BLaER1 (cell line): ENCODE measurements at regions not wholly inside any gene's neighbourhood (a gene's known extent, or its start where the extent isn't known, plus 50 kb on each side); places are given as distances from the start of the nearest gene placed in this dataset.

Source experiments
- H3K27ac ChIP-seq: shearing (Covaris generic); formaldehyde crosslinking; 2 replicates; pipeline ENCODE4 v1.8.1; 2022
- H3K27me3 ChIP-seq: shearing (Covaris generic); formaldehyde crosslinking; 2 replicates; pipeline ENCODE4 v1.8.1; 2022
- H3K36me3 ChIP-seq: shearing (Covaris generic); formaldehyde crosslinking; 2 replicates; pipeline ENCODE4 v1.8.1; 2022
- H3K4me1 ChIP-seq: shearing (Covaris generic); formaldehyde crosslinking; 2 replicates; pipeline ENCODE4 v1.8.1; 2022
- H3K4me2 ChIP-seq: shearing (Covaris generic); formaldehyde crosslinking; 2 replicates; pipeline ENCODE4 v1.8.1; 2022
- H3K4me3 ChIP-seq: shearing (Covaris generic); formaldehyde crosslinking; 2 replicates; pipeline ENCODE4 v1.8.1; 2022
- H3K9ac ChIP-seq: shearing (Covaris generic); formaldehyde crosslinking; 2 replicates; pipeline ENCODE4 v1.8.1; 2022
- H3K9me3 ChIP-seq: shearing (Covaris generic); formaldehyde crosslinking; 2 replicates; pipeline ENCODE4 v1.8.1; 2022
- H4K20me1 ChIP-seq: shearing (Covaris generic); formaldehyde crosslinking; 2 replicates; pipeline ENCODE4 v1.8.1; 2022
- Cebpa-rat ChIP-seq: shearing (Covaris generic); IDR thresholded peaks from 2 replicates; pipeline ENCODE4 v1.8.1; 2022

DNA sequence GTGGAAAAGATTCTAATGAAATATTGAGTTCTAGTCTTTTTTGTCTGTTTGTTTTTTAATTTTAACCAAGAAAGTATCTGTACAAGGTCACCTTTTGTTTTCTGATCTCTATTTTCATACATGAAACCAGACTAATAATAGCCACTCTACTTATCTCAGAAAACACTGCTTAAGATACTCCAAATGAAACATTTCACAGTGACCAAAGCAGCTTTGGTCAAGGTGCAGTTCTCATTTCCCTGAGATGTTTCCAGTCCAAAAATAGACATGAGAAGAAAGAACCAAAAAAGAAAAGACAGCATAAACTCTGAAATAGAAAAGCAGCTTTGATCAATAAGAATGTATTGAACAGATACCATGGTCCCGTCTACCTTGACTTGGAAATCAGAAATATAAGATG is 782.8 kb downstream of the RAB28 start:
- H3K9me3 ChIP-seq, result no peaks in the 10 kb centered on the region
- H3K9ac ChIP-seq, result no peak overlapping the region
- H4K20me1 ChIP-seq, result no peaks in the 10 kb centered on the region
- no peaks in the 10 kb centered on the region for H3K27me3 ChIP-seq
- no peak overlapping the region for H3K27ac ChIP-seq
- no peak for TF ChIP-seq Cebpa-rat
- no peak overlapping the region for H3K4me2 ChIP-seq
- H3K4me3 ChIP-seq, result no peak overlapping the region
- no peaks in the 10 kb centered on the region for H3K36me3 ChIP-seq
- peaks cover 15% of the 10 kb centered on the region for H3K4me1 ChIP-seq

DNA sequence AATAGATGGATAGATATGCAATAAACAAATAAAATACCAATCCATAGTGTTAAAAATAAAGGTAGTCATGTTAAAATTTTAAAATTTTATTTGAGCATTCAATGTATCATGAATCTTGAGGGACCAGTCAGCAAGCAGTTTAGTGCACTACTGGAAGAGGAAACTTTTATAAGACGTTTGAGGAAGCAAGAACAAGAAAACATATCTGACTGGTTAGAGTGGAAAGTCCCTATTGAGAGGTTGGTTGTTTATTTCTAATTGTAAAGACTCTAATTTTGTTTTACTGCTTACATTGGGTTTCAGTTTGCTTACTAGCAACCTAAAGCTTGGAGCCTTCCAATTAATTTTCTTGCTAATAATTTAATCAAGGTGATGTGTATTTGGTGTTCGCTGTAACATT is 786.2 kb downstream of the RAB28 start:
- H4K20me1 ChIP-seq, result no peaks in the 10 kb centered on the region
- H3K27me3 ChIP-seq, result no peaks in the 10 kb centered on the region
- no peak overlapping the region for H3K27ac ChIP-seq
- H3K4me2 ChIP-seq, result no peak overlapping the region
- no peaks in the 10 kb centered on the region for H3K36me3 ChIP-seq
- H3K9ac ChIP-seq, result no peak overlapping the region
- no peak overlapping the region for H3K4me3 ChIP-seq
- no peak for TF ChIP-seq Cebpa-rat
- no peaks in the 10 kb centered on the region for H3K9me3 ChIP-seq
- peaks cover 12% of the 10 kb centered on the region for H3K4me1 ChIP-seq

DNA sequence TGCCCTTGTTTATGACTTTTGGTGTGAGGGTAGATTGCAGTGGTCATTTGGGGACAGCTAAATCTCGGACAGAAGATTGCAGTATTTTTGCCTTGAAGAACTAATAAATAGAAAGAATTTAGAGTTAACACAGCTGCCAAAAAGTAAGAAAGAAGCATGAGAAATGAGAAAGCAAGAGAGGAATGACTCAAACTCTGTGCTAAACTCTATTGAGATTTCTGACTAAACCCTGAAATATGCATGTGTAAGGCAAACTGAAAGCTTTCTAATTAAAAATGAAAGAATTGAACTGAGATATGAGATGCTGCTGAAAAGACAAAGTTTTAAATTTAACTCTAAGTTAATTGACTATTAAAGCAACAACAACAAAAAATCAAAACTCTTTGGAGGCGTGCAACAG is 791.3 kb downstream of the RAB28 start:
- no peaks in the 10 kb centered on the region for H4K20me1 ChIP-seq
- no peak for TF ChIP-seq Cebpa-rat
- no peak overlapping the region for H3K9ac ChIP-seq
- no peak overlapping the region for H3K4me3 ChIP-seq
- no peaks in the 10 kb centered on the region for H3K9me3 ChIP-seq
- H3K27ac ChIP-seq, result no peak overlapping the region
- H3K36me3 ChIP-seq, result no peaks in the 10 kb centered on the region
- H3K27me3 ChIP-seq, result no peaks in the 10 kb centered on the region
- no peak overlapping the region for H3K4me2 ChIP-seq
- no peaks in the 10 kb centered on the region for H3K4me1 ChIP-seq

DNA sequence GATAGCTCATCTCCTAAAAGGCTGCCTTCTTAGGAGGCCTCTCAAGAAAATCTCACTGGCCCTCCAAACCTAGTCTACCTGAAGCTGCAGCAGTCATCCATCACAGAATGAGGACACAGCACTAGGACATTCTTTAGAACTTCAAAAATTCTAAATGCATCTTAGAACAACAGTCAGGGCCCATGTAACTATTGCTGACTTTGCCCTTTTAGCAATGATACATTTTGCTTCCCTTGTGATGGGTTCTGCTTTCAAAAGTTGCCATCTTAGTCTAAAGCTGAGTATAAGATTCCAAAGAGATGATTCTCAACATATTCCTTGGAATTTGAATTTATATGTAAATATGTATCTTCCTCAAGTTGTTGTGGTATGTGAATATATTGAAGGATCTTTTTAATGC is 793.0 kb downstream of the RAB28 start:
- H3K27ac ChIP-seq, result no peak overlapping the region
- no peaks in the 10 kb centered on the region for H3K4me1 ChIP-seq
- no peaks in the 10 kb centered on the region for H4K20me1 ChIP-seq
- H3K9ac ChIP-seq, result no peak overlapping the region
- H3K9me3 ChIP-seq, result no peaks in the 10 kb centered on the region
- no peak for TF ChIP-seq Cebpa-rat
- H3K36me3 ChIP-seq, result no peaks in the 10 kb centered on the region
- no peaks in the 10 kb centered on the region for H3K27me3 ChIP-seq
- H3K4me2 ChIP-seq, result no peak overlapping the region
- no peak overlapping the region for H3K4me3 ChIP-seq

DNA sequence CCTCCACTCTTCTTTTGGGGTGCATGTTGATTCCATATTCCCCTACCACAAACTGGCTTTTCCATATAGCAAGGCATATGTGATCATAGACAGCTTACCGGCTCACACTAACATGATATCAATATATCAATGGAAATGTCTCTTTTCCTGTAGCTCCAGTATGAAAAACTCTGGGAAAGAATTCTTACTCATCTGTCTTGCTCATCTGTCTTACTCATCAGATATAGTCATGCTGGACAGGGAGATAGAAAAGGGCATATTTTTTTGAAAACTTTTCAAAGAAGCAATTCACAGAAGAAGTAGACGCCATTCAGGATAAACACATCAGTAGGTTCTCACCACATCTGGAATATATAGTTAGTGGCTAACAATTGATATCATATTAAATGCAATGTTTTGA is 794.7 kb downstream of the RAB28 start:
- no peaks in the 10 kb centered on the region for H3K36me3 ChIP-seq
- H3K4me1 ChIP-seq, result no peaks in the 10 kb centered on the region
- no peak overlapping the region for H3K27ac ChIP-seq
- no peak for TF ChIP-seq Cebpa-rat
- no peaks in the 10 kb centered on the region for H3K9me3 ChIP-seq
- H4K20me1 ChIP-seq, result no peaks in the 10 kb centered on the region
- no peak overlapping the region for H3K9ac ChIP-seq
- no peaks in the 10 kb centered on the region for H3K27me3 ChIP-seq
- H3K4me2 ChIP-seq, result no peak overlapping the region
- no peak overlapping the region for H3K4me3 ChIP-seq

DNA sequence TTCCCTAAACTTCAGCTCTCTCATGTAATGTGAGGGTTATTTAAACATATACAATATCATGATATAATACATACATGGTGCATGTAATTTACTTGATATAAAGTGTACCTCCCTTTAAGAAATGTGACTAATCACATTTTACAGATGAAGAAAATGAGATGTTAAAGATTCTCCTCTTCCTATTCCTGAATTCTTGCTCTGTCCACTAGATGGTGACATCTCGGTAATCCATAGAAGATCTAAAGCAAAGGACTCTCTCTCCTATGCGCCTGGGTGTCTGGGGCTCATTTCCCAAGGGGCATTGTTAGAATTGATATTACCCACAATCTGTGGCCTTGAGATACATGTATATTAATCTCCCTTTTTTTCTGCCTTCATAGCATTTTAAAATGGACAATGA is 804.9 kb downstream of the RAB28 start:
- Histone ChIP-seq H3K4me1 (no peaks in the 10 kb centered on the region), H4K20me1 (no peaks in the 10 kb centered on the region), H3K4me2 (no peak overlapping the region), H3K9ac (no peak overlapping the region), H3K36me3 (no peaks in the 10 kb centered on the region), H3K27ac (no peak overlapping the region), H3K4me3 (no peak overlapping the region), H3K27me3 (no peaks in the 10 kb centered on the region), H3K9me3 (peaks cover 16% of the 10 kb centered on the region)
- TF ChIP-seq Cebpa-rat, result no peak

DNA sequence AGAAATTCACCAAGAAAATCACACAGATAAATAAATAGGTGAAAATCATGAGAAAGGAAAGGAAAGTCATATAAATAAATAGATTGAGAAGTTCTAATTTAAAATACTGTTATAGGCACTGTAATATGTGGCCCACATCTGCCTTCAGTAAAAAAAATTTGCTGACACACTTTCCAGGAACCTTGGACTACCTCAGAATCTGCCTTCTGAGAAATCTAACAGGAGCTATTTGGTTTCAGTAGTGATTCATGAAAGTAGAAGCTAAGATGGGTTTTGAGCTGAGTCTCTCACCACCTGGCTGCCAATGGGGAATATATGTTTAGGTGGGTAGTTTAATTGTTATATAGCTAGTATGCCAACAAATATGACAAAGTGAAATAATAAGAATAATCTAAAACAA is 810.0 kb downstream of the RAB28 start:
- Histone ChIP-seq H3K9ac (no peak overlapping the region), H3K4me1 (no peaks in the 10 kb centered on the region), H4K20me1 (no peaks in the 10 kb centered on the region), H3K27ac (no peak overlapping the region), H3K36me3 (no peaks in the 10 kb centered on the region), H3K4me3 (no peak overlapping the region), H3K4me2 (no peak overlapping the region), H3K27me3 (no peaks in the 10 kb centered on the region), H3K9me3 (peaks cover 18% of the 10 kb centered on the region)
- TF ChIP-seq Cebpa-rat, result no peak

DNA sequence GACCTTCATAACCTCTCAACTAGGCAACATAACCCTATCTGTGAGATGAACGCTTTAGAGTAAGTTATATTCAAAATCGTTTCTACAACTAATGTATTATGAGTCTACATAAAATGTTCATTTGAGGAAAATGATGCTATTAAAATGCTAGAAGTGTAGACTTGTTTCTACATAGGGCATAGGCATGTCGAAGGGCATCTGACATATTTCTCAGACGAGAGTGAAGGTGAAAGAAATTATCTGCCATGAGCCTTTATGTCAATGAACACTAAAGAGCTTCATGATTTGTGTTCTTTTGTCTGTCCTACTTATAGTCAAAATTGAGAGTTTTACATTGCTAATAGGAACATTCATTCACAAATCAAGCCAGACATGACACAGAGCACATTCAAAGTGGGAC is 811.8 kb downstream of the RAB28 start:
- Histone ChIP-seq H3K9me3 (peaks cover 18% of the 10 kb centered on the region), H3K9ac (no peak overlapping the region), H3K27ac (no peak overlapping the region), H3K36me3 (no peaks in the 10 kb centered on the region), H4K20me1 (no peaks in the 10 kb centered on the region), H3K4me1 (no peaks in the 10 kb centered on the region), H3K4me3 (no peak overlapping the region), H3K27me3 (no peaks in the 10 kb centered on the region), H3K4me2 (no peak overlapping the region)
- TF ChIP-seq Cebpa-rat, result no peak

DNA sequence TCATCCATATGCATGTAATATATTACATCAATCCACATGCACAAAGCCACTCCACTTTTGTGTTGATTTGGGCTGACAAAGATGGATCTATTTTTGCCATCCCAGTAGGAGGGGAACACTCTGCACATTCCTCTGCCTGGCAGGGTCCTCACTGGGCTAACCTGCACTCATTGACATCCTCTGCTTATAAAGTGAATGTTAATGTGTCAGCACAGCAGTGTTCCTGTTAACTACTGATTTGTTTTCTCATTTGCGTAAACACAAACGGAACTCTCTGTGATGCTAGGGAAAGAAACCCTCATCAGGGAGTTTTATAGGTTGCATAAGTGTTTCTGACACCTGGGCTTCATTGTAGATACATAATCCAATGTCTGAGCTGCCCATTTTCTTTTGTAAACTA is 826.0 kb downstream of the RAB28 start:
- Histone ChIP-seq H3K4me1 (no peaks in the 10 kb centered on the region), H3K9ac (no peak overlapping the region), H4K20me1 (no peaks in the 10 kb centered on the region), H3K4me2 (no peak overlapping the region), H3K36me3 (no peaks in the 10 kb centered on the region), H3K9me3 (peaks cover 9% of the 10 kb centered on the region; the same call in 1 of the 2 replicates), H3K27ac (no peak overlapping the region), H3K27me3 (no peaks in the 10 kb centered on the region), H3K4me3 (no peak overlapping the region)
- TF ChIP-seq Cebpa-rat, result no peak

DNA sequence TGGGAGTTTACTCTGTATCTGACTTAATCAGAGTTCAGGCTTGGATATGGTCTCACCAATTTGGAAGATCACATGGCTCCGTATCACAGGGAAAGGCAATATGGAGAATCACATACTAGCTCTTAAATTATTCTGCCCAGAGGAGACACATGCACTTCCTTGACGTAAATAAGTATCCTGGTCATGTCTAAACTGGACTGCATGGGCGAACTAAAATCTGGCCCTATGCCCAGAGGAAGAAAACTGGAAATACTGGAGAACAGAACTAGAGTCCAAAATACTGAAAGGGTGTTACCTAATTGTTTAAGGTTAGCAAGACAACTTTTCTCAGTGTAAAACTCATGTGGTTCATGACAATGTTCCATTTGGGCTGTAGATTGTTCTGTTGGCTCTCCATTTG is 832.3 kb downstream of the RAB28 start:
- no peak overlapping the region for H3K4me3 ChIP-seq
- H3K27me3 ChIP-seq, result no peaks in the 10 kb centered on the region
- H3K36me3 ChIP-seq, result no peaks in the 10 kb centered on the region
- no peaks in the 10 kb centered on the region for H4K20me1 ChIP-seq
- H3K4me1 ChIP-seq, result no peaks in the 10 kb centered on the region
- H3K4me2 ChIP-seq, result no peak overlapping the region
- no peak overlapping the region for H3K27ac ChIP-seq
- no peak for TF ChIP-seq Cebpa-rat
- no peak overlapping the region for H3K9ac ChIP-seq
- H3K9me3 ChIP-seq, result no peaks in the 10 kb centered on the region

DNA sequence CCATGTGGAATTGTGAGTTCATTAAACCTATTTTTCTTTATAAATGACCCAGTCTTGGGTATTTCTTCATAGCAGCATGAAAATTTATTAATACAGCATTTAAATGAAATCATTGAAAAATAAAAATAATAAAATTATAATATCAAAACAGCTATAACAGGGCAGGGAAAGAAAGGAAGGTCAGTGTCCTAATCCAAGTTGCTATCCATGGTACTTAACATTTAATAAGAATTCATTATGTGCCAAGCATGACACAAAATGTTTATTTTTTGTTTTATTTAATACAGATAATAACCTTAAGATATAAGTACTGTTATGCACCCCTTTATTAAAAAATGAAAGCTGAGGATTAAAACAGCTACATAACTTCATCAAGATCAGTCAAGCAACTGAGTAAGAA is 838.4 kb downstream of the RAB28 start:
- no peak overlapping the region for H3K4me3 ChIP-seq
- no peaks in the 10 kb centered on the region for H3K9me3 ChIP-seq
- no peaks in the 10 kb centered on the region for H4K20me1 ChIP-seq
- no peaks in the 10 kb centered on the region for H3K27me3 ChIP-seq
- H3K4me2 ChIP-seq, result no peak overlapping the region
- no peak overlapping the region for H3K27ac ChIP-seq
- H3K9ac ChIP-seq, result no peak overlapping the region
- no peak for TF ChIP-seq Cebpa-rat
- no peaks in the 10 kb centered on the region for H3K36me3 ChIP-seq
- H3K4me1 ChIP-seq, result no peaks in the 10 kb centered on the region
